HEK293 (cell line): ENCODE measurements at regions not wholly inside any gene's neighbourhood (a gene's known extent, or its start where the extent isn't known, plus 50 kb on each side); places are given as distances from the start of the nearest gene placed in this dataset.

Experiments used
- CTCF ChIA-PET: fragments of 350-600 bp; formaldehyde crosslinking; extraction: SDS; loops from one replicate; lab custom pipeline; 2021; ENCODE audit warnings: antibody characterized with exemption; lab: Yijun Ruan, JAX
- POLR2A ChIA-PET: fragments of 300-600 bp; formaldehyde crosslinking; extraction: SDS; loops from one replicate; lab custom pipeline; 2020; ENCODE audit warnings: antibody characterized with exemption, inconsistent platforms; lab: Yijun Ruan, JAX
- H3K27ac ChIP-seq: fragments of 200-500 bp; sonication (Bioruptor generic); 2 replicates; pipeline ENCODE4 v1.5.1; 2014; ENCODE audit warnings: low read depth, low read length, control low read depth, inconsistent platforms; ENCODE audit errors: extremely low read depth
- H3K36me3 ChIP-seq, 2 experiments: fragments of 200-500 bp in 1 of 2; sonication (Bioruptor generic) in 1 of 2; 1 replicate in 1 of 2; 2 replicates in 1 of 2; pipeline ENCODE4 v1.5.1; 2014 to 2017; ENCODE audit warnings: inconsistent platforms in 2 of 2, low read length in 2 of 2; ENCODE audit not compliant: control insufficient read depth in 2 of 2, insufficient read depth in 1 of 2
- H3K4me1 ChIP-seq: fragments of 200-500 bp; sonication (Bioruptor generic); 2 replicates; pipeline ENCODE4 v1.5.1; 2014; ENCODE audit warnings: mild to moderate bottlenecking, low read length, inconsistent platforms; ENCODE audit not compliant: control insufficient read depth, insufficient read depth
- H3K4me3 ChIP-seq: 2 replicates; pipeline ENCODE4 v1.5.1; 2011; ENCODE audit warnings: low read depth, mild to moderate bottlenecking, control low read depth, low read length, moderate library complexity
- H3K9me3 ChIP-seq: fragments of 200-500 bp; sonication (Bioruptor generic); 2 replicates; pipeline ENCODE4 v1.5.1; 2014; ENCODE audit warnings: low read depth, low read length, inconsistent platforms; ENCODE audit not compliant: control insufficient read depth, insufficient read depth
- BCL11A ChIP-seq: fragments of 450-650 bp; formaldehyde crosslinking; IDR thresholded peaks from 2 replicates; pipeline ENCODE4 v1.5.1; 2016; ENCODE audit warnings: low read depth, missing biosample characterization, missing genetic modification characterization
- BCL11B ChIP-seq: fragments of 450-650 bp; formaldehyde crosslinking; IDR thresholded peaks from 2 replicates; pipeline ENCODE4 v1.5.1; 2016; ENCODE audit warnings: low read depth, missing biosample characterization, missing genetic modification characterization
- EGR2 ChIP-seq: fragments of 450-650 bp; formaldehyde crosslinking; IDR thresholded peaks from 2 replicates; pipeline ENCODE4 v1.5.1; 2016; ENCODE audit warnings: low read depth, missing biosample characterization, missing genetic modification characterization
- HOXC10 ChIP-seq: sonication (generic); formaldehyde crosslinking; IDR thresholded peaks from 2 replicates; pipeline ENCODE4 v1.8.1; 2023; ENCODE audit warnings: mild to moderate bottlenecking, missing genetic modification reagents
- IKZF3 ChIP-seq: fragments of 450-650 bp; IDR thresholded peaks from 2 replicates; pipeline ENCODE4 v1.5.0; 2018; ENCODE audit warnings: missing biosample characterization, mild to moderate bottlenecking, missing genetic modification characterization, moderate library complexity
- SCRT2 ChIP-seq: fragments of 450-650 bp; formaldehyde crosslinking; IDR thresholded peaks from 2 replicates; pipeline ENCODE4 v1.5.1; 2016; ENCODE audit warnings: missing biosample characterization, missing genetic modification characterization
- ZBTB17 ChIP-seq: fragments of 450-650 bp; formaldehyde crosslinking; IDR thresholded peaks from 2 replicates; pipeline ENCODE4 v1.5.1; 2016; ENCODE audit warnings: missing biosample characterization, missing genetic modification characterization
- ZFP69B ChIP-seq: fragments of 450-650 bp; formaldehyde crosslinking; IDR thresholded peaks from 2 replicates; pipeline ENCODE4 v1.5.1; 2016; ENCODE audit warnings: missing biosample characterization, missing genetic modification characterization
- ZIC2 ChIP-seq: fragments of 450-650 bp; formaldehyde crosslinking; IDR thresholded peaks from 2 replicates; pipeline ENCODE4 v1.5.1; 2016; ENCODE audit warnings: missing biosample characterization, missing genetic modification characterization
- ZNF529 ChIP-seq: fragments of 450-650 bp; formaldehyde crosslinking; IDR thresholded peaks from 2 replicates; pipeline ENCODE4 v1.5.1; 2017; ENCODE audit warnings: missing genetic modification characterization, missing biosample characterization; ENCODE audit not compliant: insufficient replicate concordance
- ZNF624 ChIP-seq: fragments of 450-650 bp; formaldehyde crosslinking; IDR thresholded peaks from 2 replicates; pipeline ENCODE4 v1.5.1; 2017; ENCODE audit warnings: missing biosample characterization, missing genetic modification characterization
- ZNF626 ChIP-seq: fragments of 450-650 bp; sonication (Bioruptor Pico); formaldehyde crosslinking; IDR thresholded peaks from 2 replicates; pipeline ENCODE4 v1.5.1; 2018; ENCODE audit warnings: missing biosample characterization, missing genetic modification characterization, inconsistent platforms
- ZNF654 ChIP-seq: fragments of 450-650 bp; formaldehyde crosslinking; IDR thresholded peaks from 2 replicates; pipeline ENCODE4 v1.5.1; 2016; ENCODE audit warnings: low read depth, missing biosample characterization, missing genetic modification characterization
- ZNF658 ChIP-seq: fragments of 450-650 bp; formaldehyde crosslinking; IDR thresholded peaks from 2 replicates; pipeline ENCODE4; 2016; ENCODE audit warnings: missing biosample characterization, missing genetic modification characterization
- ZNF677 ChIP-seq: fragments of 450-650 bp; IDR thresholded peaks from 2 replicates; pipeline ENCODE4 v1.5.0; 2018; ENCODE audit warnings: missing biosample characterization, mild to moderate bottlenecking, missing genetic modification characterization, moderate library complexity
- ZNF791 ChIP-seq: fragments of 450-650 bp; formaldehyde crosslinking; IDR thresholded peaks from 2 replicates; pipeline ENCODE4 v1.5.1; 2016; ENCODE audit warnings: missing biosample characterization, missing genetic modification characterization
- ZSCAN23 ChIP-seq: fragments of 450-650 bp; formaldehyde crosslinking; IDR thresholded peaks from 2 replicates; pipeline ENCODE4 v1.5.1; 2016; ENCODE audit warnings: missing biosample characterization, missing genetic modification characterization
- TF ChIP-seq, protein P1 (sequence below): fragments of 450-650 bp; formaldehyde crosslinking; IDR thresholded peaks from 2 replicates; pipeline ENCODE4 v1.5.1; 2017; ENCODE audit warnings: missing biosample characterization, missing genetic modification characterization
- TF ChIP-seq, protein P2 (sequence below): fragments of 450-650 bp; formaldehyde crosslinking; IDR thresholded peaks from 2 replicates; pipeline ENCODE4 v1.5.1; 2016; ENCODE audit warnings: missing biosample characterization, missing genetic modification characterization, borderline replicate concordance
- TF ChIP-seq, protein P3 (sequence below): fragments of 450-650 bp; formaldehyde crosslinking; IDR thresholded peaks from 2 replicates; pipeline ENCODE4 v1.5.1; 2017; ENCODE audit warnings: missing biosample characterization, missing genetic modification characterization

DNA sequence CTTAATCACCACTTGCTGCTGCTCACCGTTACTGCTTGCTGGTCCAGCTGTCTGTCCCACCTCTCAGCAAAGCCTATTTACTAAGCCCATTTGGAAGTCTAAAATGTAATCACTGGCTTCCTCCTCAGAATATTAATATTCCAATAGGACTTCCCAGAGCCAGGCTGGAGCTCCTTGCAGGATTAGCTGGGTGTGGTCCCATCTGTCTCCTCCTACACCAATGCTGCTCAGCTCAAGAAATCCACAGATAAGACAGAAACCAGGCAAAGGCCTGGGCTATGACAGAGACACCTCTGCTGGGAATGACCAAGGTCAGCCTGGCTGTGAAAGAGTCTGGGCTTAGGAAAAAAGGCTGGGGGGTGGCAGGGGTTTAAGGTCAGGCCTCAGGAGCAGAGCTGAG, 317.8 kb downstream of the BUD13 start:
- Histone ChIP-seq H3K4me1 (peaks cover 5% of the 10 kb centered on the region), H3K27ac (no peak overlapping the region)
- CTCF ChIA-PET, result interaction anchor here (0.6 to 2.6 kb wide), 12 partner anchors 9 to 885 kb away, joined by 3 to 19 read pairs (median 6); no protein-coding TSS in a partner anchor

DNA sequence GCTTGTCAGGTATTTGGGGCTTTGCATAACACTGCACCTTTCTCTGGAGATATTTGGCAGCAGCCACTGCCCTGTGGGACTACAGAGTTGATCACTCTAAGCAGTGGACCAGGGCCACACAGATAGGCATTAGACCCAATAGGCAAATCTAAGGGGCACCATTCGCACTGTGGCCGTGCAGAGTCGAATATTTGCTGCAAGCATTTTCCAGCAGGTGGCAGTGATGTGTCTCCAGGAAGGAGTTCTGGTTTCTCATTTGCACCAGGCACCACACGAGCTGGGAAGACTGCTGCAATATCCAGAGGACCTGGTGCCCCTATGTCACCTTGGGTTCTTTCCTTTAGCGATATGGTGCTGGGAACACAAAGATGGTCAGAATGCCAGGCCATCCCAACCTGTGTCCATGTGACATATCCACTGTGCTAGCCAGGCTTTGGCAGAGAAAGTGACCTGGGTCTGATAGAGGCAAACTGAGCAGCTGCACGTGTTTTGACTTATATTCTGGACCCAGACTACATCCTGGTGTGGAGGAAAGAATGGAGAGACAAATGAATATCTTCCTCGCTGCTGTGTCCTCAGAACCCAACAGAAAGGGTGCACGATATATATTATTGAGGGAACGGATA, 318.7 kb downstream of the BUD13 start:
- Histone ChIP-seq H3K27ac (no peak overlapping the region), H3K4me1 (peaks cover 1% of the 10 kb centered on the region), H3K9me3 (no peaks in the 10 kb centered on the region), H3K4me3 (no peak overlapping the region)
- POLR2A ChIA-PET, result no interaction called here
- TF ChIP-seq ZNF626 (no peak), ZBTB17 (tag by site-specific recombination) (0 out of 2 replicates have a peak, but pooled peaks have one; percentile 16), ZNF654 (tag by site-specific recombination) (peak; percentile 54), SCRT2 (tag by site-specific recombination) (no peak)
- TF ChIP-seq, all 188 proteins: peak for 2
- CTCF ChIA-PET, result interaction anchor here (0.6 to 2.6 kb wide), 14 partner anchors 9 to 236 kb away, joined by 3 to 19 read pairs (median 4); no protein-coding TSS in a partner anchor
- H3K36me3 ChIP-seq, result no peaks in the 10 kb centered on the region

More for the DNA sequence above, 317.8 kb downstream of the BUD13 start:
- no peaks in the 10 kb centered on the region for H3K36me3 ChIP-seq
- POLR2A ChIA-PET, result no interaction called here
- TF ChIP-seq BCL11B (tag by site-specific recombination) (no peak), ZIC2 (tag by site-specific recombination) (0 out of 2 replicates have a peak, but pooled peaks have one; percentile 10)
- TF ChIP-seq, protein P1, sequence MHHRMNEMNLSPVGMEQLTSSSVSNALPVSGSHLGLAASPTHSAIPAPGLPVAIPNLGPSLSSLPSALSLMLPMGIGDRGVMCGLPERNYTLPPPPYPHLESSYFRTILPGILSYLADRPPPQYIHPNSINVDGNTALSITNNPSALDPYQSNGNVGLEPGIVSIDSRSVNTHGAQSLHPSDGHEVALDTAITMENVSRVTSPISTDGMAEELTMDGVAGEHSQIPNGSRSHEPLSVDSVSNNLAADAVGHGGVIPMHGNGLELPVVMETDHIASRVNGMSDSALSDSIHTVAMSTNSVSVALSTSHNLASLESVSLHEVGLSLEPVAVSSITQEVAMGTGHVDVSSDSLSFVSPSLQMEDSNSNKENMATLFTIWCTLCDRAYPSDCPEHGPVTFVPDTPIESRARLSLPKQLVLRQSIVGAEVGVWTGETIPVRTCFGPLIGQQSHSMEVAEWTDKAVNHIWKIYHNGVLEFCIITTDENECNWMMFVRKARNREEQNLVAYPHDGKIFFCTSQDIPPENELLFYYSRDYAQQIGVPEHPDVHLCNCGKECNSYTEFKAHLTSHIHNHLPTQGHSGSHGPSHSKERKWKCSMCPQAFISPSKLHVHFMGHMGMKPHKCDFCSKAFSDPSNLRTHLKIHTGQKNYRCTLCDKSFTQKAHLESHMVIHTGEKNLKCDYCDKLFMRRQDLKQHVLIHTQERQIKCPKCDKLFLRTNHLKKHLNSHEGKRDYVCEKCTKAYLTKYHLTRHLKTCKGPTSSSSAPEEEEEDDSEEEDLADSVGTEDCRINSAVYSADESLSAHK (tag by site-specific recombination), result no peak
- TF ChIP-seq, all 188 proteins: peak for 1
- H3K9me3 ChIP-seq, result no peaks in the 10 kb centered on the region
- no peak overlapping the region for H3K4me3 ChIP-seq

DNA sequence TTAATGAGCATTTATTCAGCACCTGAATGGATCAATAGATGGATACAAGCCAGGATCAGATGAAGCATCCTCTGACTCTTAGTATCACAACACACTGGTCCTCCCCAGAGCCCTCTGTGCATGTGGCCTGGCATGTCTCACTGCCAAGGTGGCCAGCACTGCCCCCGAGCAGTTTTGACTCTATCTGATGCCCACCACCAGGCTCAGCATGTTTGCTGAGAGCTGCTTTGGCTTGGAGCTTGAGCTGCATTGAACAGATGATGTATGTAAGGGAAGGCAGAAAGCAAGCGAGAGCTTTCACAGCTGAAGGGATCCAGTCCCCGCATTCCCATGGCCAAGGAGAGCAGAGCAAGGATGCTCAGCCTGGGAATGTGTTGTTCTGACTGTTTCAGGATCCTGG, 320.3 kb downstream of the BUD13 start:
- Histone ChIP-seq H3K4me1 (no peaks in the 10 kb centered on the region), H3K9me3 (no peaks in the 10 kb centered on the region), H3K27ac (no peak overlapping the region), H3K36me3 (no peaks in the 10 kb centered on the region), H3K4me3 (no peak overlapping the region)
- ChIA-PET CTCF (interaction anchor here (0.8 to 1.0 kb wide), 4 partner anchors 14 to 47 kb away, joined by 3 to 4 read pairs (median 4); no protein-coding TSS in a partner anchor), POLR2A (no interaction called here)
- TF ChIP-seq, protein P2, sequence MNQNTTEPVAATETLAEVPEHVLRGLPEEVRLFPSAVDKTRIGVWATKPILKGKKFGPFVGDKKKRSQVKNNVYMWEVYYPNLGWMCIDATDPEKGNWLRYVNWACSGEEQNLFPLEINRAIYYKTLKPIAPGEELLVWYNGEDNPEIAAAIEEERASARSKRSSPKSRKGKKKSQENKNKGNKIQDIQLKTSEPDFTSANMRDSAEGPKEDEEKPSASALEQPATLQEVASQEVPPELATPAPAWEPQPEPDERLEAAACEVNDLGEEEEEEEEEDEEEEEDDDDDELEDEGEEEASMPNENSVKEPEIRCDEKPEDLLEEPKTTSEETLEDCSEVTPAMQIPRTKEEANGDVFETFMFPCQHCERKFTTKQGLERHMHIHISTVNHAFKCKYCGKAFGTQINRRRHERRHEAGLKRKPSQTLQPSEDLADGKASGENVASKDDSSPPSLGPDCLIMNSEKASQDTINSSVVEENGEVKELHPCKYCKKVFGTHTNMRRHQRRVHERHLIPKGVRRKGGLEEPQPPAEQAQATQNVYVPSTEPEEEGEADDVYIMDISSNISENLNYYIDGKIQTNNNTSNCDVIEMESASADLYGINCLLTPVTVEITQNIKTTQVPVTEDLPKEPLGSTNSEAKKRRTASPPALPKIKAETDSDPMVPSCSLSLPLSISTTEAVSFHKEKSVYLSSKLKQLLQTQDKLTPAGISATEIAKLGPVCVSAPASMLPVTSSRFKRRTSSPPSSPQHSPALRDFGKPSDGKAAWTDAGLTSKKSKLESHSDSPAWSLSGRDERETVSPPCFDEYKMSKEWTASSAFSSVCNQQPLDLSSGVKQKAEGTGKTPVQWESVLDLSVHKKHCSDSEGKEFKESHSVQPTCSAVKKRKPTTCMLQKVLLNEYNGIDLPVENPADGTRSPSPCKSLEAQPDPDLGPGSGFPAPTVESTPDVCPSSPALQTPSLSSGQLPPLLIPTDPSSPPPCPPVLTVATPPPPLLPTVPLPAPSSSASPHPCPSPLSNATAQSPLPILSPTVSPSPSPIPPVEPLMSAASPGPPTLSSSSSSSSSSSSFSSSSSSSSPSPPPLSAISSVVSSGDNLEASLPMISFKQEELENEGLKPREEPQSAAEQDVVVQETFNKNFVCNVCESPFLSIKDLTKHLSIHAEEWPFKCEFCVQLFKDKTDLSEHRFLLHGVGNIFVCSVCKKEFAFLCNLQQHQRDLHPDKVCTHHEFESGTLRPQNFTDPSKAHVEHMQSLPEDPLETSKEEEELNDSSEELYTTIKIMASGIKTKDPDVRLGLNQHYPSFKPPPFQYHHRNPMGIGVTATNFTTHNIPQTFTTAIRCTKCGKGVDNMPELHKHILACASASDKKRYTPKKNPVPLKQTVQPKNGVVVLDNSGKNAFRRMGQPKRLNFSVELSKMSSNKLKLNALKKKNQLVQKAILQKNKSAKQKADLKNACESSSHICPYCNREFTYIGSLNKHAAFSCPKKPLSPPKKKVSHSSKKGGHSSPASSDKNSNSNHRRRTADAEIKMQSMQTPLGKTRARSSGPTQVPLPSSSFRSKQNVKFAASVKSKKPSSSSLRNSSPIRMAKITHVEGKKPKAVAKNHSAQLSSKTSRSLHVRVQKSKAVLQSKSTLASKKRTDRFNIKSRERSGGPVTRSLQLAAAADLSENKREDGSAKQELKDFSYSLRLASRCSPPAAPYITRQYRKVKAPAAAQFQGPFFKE (tag by site-specific recombination), result no peak
- TF ChIP-seq ZNF624 (tag by site-specific recombination) (no peak), ZNF626 (no peak), IKZF3 (no peak), ZNF658 (tag by site-specific recombination) (no peak), HOXC10 (CRISPR knock-in tag) (no peak), ZFP69B (tag by site-specific recombination) (no peak), ZNF791 (tag by site-specific recombination) (no peak), ZNF529 (no peak), ZSCAN23 (no peak), ZNF677 (tag by site-specific recombination) (no peak), EGR2 (tag by site-specific recombination) (no peak), BCL11A (tag by site-specific recombination) (no peak)
- TF ChIP-seq, protein P3, sequence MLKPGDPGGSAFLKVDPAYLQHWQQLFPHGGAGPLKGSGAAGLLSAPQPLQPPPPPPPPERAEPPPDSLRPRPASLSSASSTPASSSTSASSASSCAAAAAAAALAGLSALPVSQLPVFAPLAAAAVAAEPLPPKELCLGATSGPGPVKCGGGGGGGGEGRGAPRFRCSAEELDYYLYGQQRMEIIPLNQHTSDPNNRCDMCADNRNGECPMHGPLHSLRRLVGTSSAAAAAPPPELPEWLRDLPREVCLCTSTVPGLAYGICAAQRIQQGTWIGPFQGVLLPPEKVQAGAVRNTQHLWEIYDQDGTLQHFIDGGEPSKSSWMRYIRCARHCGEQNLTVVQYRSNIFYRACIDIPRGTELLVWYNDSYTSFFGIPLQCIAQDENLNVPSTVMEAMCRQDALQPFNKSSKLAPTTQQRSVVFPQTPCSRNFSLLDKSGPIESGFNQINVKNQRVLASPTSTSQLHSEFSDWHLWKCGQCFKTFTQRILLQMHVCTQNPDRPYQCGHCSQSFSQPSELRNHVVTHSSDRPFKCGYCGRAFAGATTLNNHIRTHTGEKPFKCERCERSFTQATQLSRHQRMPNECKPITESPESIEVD (tag by site-specific recombination), result no peak
